ENCODE measurements at regions not wholly inside any gene's neighbourhood (a gene's known extent, or its start where the extent isn't known, plus 50 kb on each side); places are given as distances from the start of the nearest gene placed in this dataset.
A peak's percentile ranks its signal among the peaks of the same experiment; 100 is the strongest.

GRCh38 chr14:76264384-76264783, 111.6 kb upstream of the ESRRB start:
- FAIRE-seq (no peak), DNase-seq (ENCODE audit: insufficient read length, low spot score) (no peak)
- TF ChIP-seq POLR2A (IDR thresholded peaks at IDR 0.05; ENCODE audit: low read depth, low read length) (no peak), POLR2AphosphoS5 (IDR thresholded peaks at IDR 0.05; ENCODE audit: low read depth, low read length) (no peak), TAF1 (IDR thresholded peaks at IDR 0.05; ENCODE audit: low read depth, low read length) (no peak), POU2F2 (IDR thresholded peaks at IDR 0.05; ENCODE audit: low read depth, low read length) (no peak), SPI1 (IDR thresholded peaks at IDR 0.05; ENCODE audit: low read depth, low read length) (no peak), PAX5 (IDR thresholded peaks at IDR 0.05; ENCODE audit: insufficient read depth, low read length, severe bottlenecking) (no peak)

- TF ChIP-seq POU2F2 (IDR thresholded peaks at IDR 0.05; ENCODE audit: low read depth, low read length) (no peak), POLR2AphosphoS5 (IDR thresholded peaks at IDR 0.05; ENCODE audit: low read depth, low read length) (no peak)
- DNase-seq (ENCODE audit: insufficient read length, low spot score) (peak; percentile 25), FAIRE-seq (peak; percentile 73)
Measured at GRCh38 chr14:76267322-76268046, 108.5 kb upstream of the ESRRB start.

GRCh38 chr14:76268047-76268431, 107.9 kb upstream of the ESRRB start:
- TF ChIP-seq POLR2A (IDR thresholded peaks at IDR 0.05; ENCODE audit: low read depth, low read length) (no peak), SPI1 (IDR thresholded peaks at IDR 0.05; ENCODE audit: low read depth, low read length) (no peak), TAF1 (IDR thresholded peaks at IDR 0.05; ENCODE audit: low read depth, low read length) (no peak), POLR2AphosphoS5 (IDR thresholded peaks at IDR 0.05; ENCODE audit: low read depth, low read length) (no peak), POU2F2 (IDR thresholded peaks at IDR 0.05; ENCODE audit: low read depth, low read length) (no peak), PAX5 (IDR thresholded peaks at IDR 0.05; ENCODE audit: insufficient read depth, low read length, severe bottlenecking) (no peak)
- FAIRE-seq, result no peak
- DNase-seq (ENCODE audit: insufficient read length, low spot score), result no peak

GRCh38 chr14:76268700-76269099, 107.2 kb upstream of the ESRRB start:
- FAIRE-seq, result no peak
- TF ChIP-seq POLR2AphosphoS5 (IDR thresholded peaks at IDR 0.05; ENCODE audit: low read depth, low read length) (no peak), SPI1 (IDR thresholded peaks at IDR 0.05; ENCODE audit: low read depth, low read length) (no peak), POLR2A (IDR thresholded peaks at IDR 0.05; ENCODE audit: low read depth, low read length) (no peak), TAF1 (IDR thresholded peaks at IDR 0.05; ENCODE audit: low read depth, low read length) (no peak), POU2F2 (IDR thresholded peaks at IDR 0.05; ENCODE audit: low read depth, low read length) (no peak), PAX5 (IDR thresholded peaks at IDR 0.05; ENCODE audit: insufficient read depth, low read length, severe bottlenecking) (no peak)

GRCh38 chr14:76271041-76271755, 104.7 kb upstream of the ESRRB start:
- FAIRE-seq, result no peak
- no peak for TF ChIP-seq POLR2AphosphoS5 (IDR thresholded peaks at IDR 0.05; ENCODE audit: low read depth, low read length)
- TF ChIP-seq POU2F2 (IDR thresholded peaks at IDR 0.05; ENCODE audit: low read depth, low read length), result no peak
- TF ChIP-seq PAX5 (IDR thresholded peaks at IDR 0.05; ENCODE audit: insufficient read depth, low read length, severe bottlenecking), result no peak
- no peak for TF ChIP-seq TAF1 (IDR thresholded peaks at IDR 0.05; ENCODE audit: low read depth, low read length)
- no peak for DNase-seq (ENCODE audit: insufficient read length, low spot score)

More at GRCh38 chr14:76268700-76269099, 107.2 kb upstream of the ESRRB start:
- DNase-seq (ENCODE audit: insufficient read length, low spot score), result no peak

GRCh38 chr14:76272349-76272748, 103.6 kb upstream of the ESRRB start:
- FAIRE-seq, result no peak
- DNase-seq (ENCODE audit: insufficient read length, low spot score), result no peak
- TF ChIP-seq SPI1 (IDR thresholded peaks at IDR 0.05; ENCODE audit: low read depth, low read length) (no peak), TAF1 (IDR thresholded peaks at IDR 0.05; ENCODE audit: low read depth, low read length) (no peak), PAX5 (IDR thresholded peaks at IDR 0.05; ENCODE audit: insufficient read depth, low read length, severe bottlenecking) (no peak), POLR2A (IDR thresholded peaks at IDR 0.05; ENCODE audit: low read depth, low read length) (no peak), POU2F2 (IDR thresholded peaks at IDR 0.05; ENCODE audit: low read depth, low read length) (no peak), POLR2AphosphoS5 (IDR thresholded peaks at IDR 0.05; ENCODE audit: low read depth, low read length) (no peak)

GRCh38 chr14:76272774-76273173, 103.2 kb upstream of the ESRRB start:
- DNase-seq (ENCODE audit: insufficient read length, low spot score) (no peak), FAIRE-seq (no peak)
- TF ChIP-seq POLR2AphosphoS5 (IDR thresholded peaks at IDR 0.05; ENCODE audit: low read depth, low read length) (no peak), TAF1 (IDR thresholded peaks at IDR 0.05; ENCODE audit: low read depth, low read length) (no peak), POLR2A (IDR thresholded peaks at IDR 0.05; ENCODE audit: low read depth, low read length) (no peak), PAX5 (IDR thresholded peaks at IDR 0.05; ENCODE audit: insufficient read depth, low read length, severe bottlenecking) (no peak), SPI1 (IDR thresholded peaks at IDR 0.05; ENCODE audit: low read depth, low read length) (no peak), POU2F2 (IDR thresholded peaks at IDR 0.05; ENCODE audit: low read depth, low read length) (no peak)

- no peak for TF ChIP-seq POU2F2 (IDR thresholded peaks at IDR 0.05; ENCODE audit: low read depth, low read length)
- TF ChIP-seq POLR2AphosphoS5 (IDR thresholded peaks at IDR 0.05; ENCODE audit: low read depth, low read length), result no peak
- no peak for TF ChIP-seq PAX5 (IDR thresholded peaks at IDR 0.05; ENCODE audit: insufficient read depth, low read length, severe bottlenecking)
- TF ChIP-seq TAF1 (IDR thresholded peaks at IDR 0.05; ENCODE audit: low read depth, low read length), result no peak
- no peak for TF ChIP-seq POLR2A (IDR thresholded peaks at IDR 0.05; ENCODE audit: low read depth, low read length)
- TF ChIP-seq SPI1 (IDR thresholded peaks at IDR 0.05; ENCODE audit: low read depth, low read length), result no peak
- FAIRE-seq, result peak; percentile 52
- DNase-seq (ENCODE audit: insufficient read length, low spot score), result no peak
Measured at GRCh38 chr14:76273346-76273745, 102.6 kb upstream of the ESRRB start.

GRCh38 chr14:76274324-76274723, 101.6 kb upstream of the ESRRB start:
- FAIRE-seq (no peak), DNase-seq (ENCODE audit: insufficient read length, low spot score) (no peak)
- TF ChIP-seq SPI1 (IDR thresholded peaks at IDR 0.05; ENCODE audit: low read depth, low read length) (peak; percentile 86), PAX5 (IDR thresholded peaks at IDR 0.05; ENCODE audit: insufficient read depth, low read length, severe bottlenecking) (no peak), POU2F2 (IDR thresholded peaks at IDR 0.05; ENCODE audit: low read depth, low read length) (no peak), TAF1 (IDR thresholded peaks at IDR 0.05; ENCODE audit: low read depth, low read length) (no peak), POLR2AphosphoS5 (IDR thresholded peaks at IDR 0.05; ENCODE audit: low read depth, low read length) (no peak), POLR2A (IDR thresholded peaks at IDR 0.05; ENCODE audit: low read depth, low read length) (no peak)
